Liver (tissue), 3 donors: ENCODE measurements at regions not wholly inside any gene's neighbourhood (a gene's known extent, or its start where the extent isn't known, plus 50 kb on each side); places are given as distances from the start of the nearest gene placed in this dataset.

ENCODE experiments used
- CTCF ChIP-seq: fragments of 150-350 bp; IDR thresholded peaks from 2 replicates; pipeline ENCODE4 v1.5.1; 2017; ENCODE audit warnings: improper control_type of control experiment, low read depth, low read length; ENCODE audit not compliant: missing input control
- EGR1 ChIP-seq, 2 donors: IDR thresholded peaks; 2 replicates each; pipeline ENCODE4 v1.6.1; 2016 to 2018; ENCODE audit warnings: antibody characterized with exemption in 2 of 2, low read depth in 2 of 2
- TAF1 ChIP-seq: conservative IDR thresholded peaks from 2 replicates; pipeline ENCODE4 v1.6.1; 2016; ENCODE audit warnings: antibody characterized with exemption, mild to moderate bottlenecking
- donor health status: healthy.
- donor health status: healthy.

GRCh38 chr3:153976891-153977554 lies 144.2 kb upstream of the ARHGEF26 start:
- TF ChIP-seq CTCF: no peak
- no peak for TF ChIP-seq TAF1
- TF ChIP-seq EGR1 (IDR thresholded peaks at IDR 0.05; ENCODE audit: low read depth in 2 of 2): no peak
